Thyroid gland (tissue), 4 donors: ENCODE measurements at regions not wholly inside any gene's neighbourhood (a gene's known extent, or its start where the extent isn't known, plus 50 kb on each side); places are given as distances from the start of the nearest gene placed in this dataset.

Experiments
- DNase-seq, 2 donors: peaks; one replicate each; pipeline ENCODE4 v3.0.0-alpha.2; 2019
- H3K27ac ChIP-seq, 3 donors: fragments of 200-600 bp; sonication (generic); 1 replicate in 2 of 3; 2 replicates in 1 of 3; pipeline ENCODE4 v1.5.1; 2016 to 2019; ENCODE audit warnings: mild to moderate bottlenecking in 1 of 3, moderate library complexity in 1 of 3
- H3K27me3 ChIP-seq: fragments of 200-600 bp; sonication (generic); one replicate; pipeline ENCODE4 v1.5.1; 2019
- H3K36me3 ChIP-seq, 2 donors: fragments of 200-600 bp; sonication (generic); one replicate each; pipeline ENCODE4 v1.5.1; 2016 to 2019
- H3K4me1 ChIP-seq, 2 donors: fragments of 200-600 bp; sonication (generic); one replicate each; pipeline ENCODE4 v1.5.1; 2017 to 2019
- H3K4me3 ChIP-seq, 3 donors: fragments of 200-600 bp; sonication (generic); replicated peaks in 1 of 3; 1 replicate in 2 of 3; 2 replicates in 1 of 3; pipeline ENCODE4 v1.5.1; 2016; ENCODE audit warnings: mild to moderate bottlenecking in 1 of 3
- H3K9me3 ChIP-seq: fragments of 200-600 bp; sonication (generic); one replicate; pipeline ENCODE4 v1.5.1; 2017
- POLR2A ChIP-seq, 2 donors: fragments of 450-650 bp; IDR thresholded peaks; one replicate each; pipeline ENCODE4 v1.6.1; 2017; ENCODE audit warnings: antibody characterized with exemption in 2 of 2, mild to moderate bottlenecking in 2 of 2, moderate library complexity in 1 of 2
- WGBS, 2 donors: methylation state at CpG; one replicate each; pipeline ENCODE4 v1.1.5; 2017; 5-methylcytosine and 5-hydroxymethylcytosine counted together
- intact Hi-C: fragments of 100-400 bp; cut with DNase I; formaldehyde crosslinking; loops from one replicate; pipeline ENCODE4 v1.15.1; 2023
- TF ChIP-seq, protein P1 (sequence below), 6 experiments: fragments of 200-600 bp in 3 of 6; fragments of 450-650 bp in 3 of 6; sonication (generic) in 3 of 6; IDR thresholded peaks; one replicate each; pipeline ENCODE4 v1.5.1; 2016 to 2019; ENCODE audit warnings: antibody characterized with exemption in 6 of 6, mild to moderate bottlenecking in 2 of 6, inconsistent platforms in 1 of 6, moderate library complexity in 1 of 6

DNA sequence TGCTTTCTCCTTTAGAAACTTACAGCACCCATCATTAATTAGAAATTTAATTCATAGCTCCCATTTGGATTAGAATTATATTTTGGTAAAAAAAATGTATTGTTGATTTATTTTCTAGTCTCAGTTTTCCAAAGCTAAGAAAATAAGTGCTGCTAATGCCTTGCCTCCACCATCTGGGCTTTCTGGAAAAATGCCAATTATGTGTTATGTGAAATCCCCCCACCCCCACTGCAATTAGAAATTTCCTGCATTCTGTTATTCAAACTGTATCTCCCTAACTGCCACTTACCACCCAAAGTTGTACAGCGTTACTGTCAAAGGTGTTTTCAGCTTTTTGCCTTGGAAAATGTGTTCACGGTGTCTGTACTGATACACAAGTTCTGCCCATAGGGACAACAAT lies 617.2 kb upstream of the UBE2E2 start:
- 80 to 87% methylated on average over 2 of the region's 2 CpGs for WGBS, 2 donors
- Histone ChIP-seq H3K27ac (no peak overlapping the region), H3K4me3 (no peak overlapping the region), H3K9me3 (no peaks in the 10 kb centered on the region), H3K36me3 (no peaks in the 10 kb centered on the region), H3K4me1 (no peaks in the 10 kb centered on the region), H3K27me3 (no peaks in the 10 kb centered on the region)
- DNase-seq = no peak
- TF ChIP-seq, protein P1, sequence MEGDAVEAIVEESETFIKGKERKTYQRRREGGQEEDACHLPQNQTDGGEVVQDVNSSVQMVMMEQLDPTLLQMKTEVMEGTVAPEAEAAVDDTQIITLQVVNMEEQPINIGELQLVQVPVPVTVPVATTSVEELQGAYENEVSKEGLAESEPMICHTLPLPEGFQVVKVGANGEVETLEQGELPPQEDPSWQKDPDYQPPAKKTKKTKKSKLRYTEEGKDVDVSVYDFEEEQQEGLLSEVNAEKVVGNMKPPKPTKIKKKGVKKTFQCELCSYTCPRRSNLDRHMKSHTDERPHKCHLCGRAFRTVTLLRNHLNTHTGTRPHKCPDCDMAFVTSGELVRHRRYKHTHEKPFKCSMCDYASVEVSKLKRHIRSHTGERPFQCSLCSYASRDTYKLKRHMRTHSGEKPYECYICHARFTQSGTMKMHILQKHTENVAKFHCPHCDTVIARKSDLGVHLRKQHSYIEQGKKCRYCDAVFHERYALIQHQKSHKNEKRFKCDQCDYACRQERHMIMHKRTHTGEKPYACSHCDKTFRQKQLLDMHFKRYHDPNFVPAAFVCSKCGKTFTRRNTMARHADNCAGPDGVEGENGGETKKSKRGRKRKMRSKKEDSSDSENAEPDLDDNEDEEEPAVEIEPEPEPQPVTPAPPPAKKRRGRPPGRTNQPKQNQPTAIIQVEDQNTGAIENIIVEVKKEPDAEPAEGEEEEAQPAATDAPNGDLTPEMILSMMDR (IDR thresholded peaks at IDR 0.05) = no peak
- no peak for TF ChIP-seq POLR2A (IDR thresholded peaks at IDR 0.05)
- intact Hi-C loops = no loop called here

DNA sequence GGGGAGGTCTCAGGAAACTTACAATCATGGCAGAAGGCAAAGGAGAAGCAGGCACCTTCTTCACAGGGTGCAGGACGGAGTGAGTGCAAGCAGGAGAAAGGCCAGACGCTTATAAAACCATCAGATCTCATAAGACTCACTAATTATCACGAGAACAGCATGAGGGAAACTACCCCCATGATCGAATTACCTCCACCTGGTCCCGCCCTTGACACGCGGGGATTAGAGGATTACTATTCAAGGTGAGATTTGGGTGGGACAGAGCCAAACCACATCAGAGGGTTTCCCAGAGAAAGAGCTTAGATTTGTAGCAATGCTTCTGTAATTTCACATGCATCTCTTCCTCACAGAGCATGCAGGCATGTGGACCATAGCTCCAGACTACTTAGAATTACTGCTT lies 615.7 kb upstream of the UBE2E2 start:
- Histone ChIP-seq H3K4me1 (no peaks in the 10 kb centered on the region), H3K27me3 (no peaks in the 10 kb centered on the region), H3K4me3 (no peak overlapping the region), H3K36me3 (no peaks in the 10 kb centered on the region), H3K27ac (no peak overlapping the region), H3K9me3 (no peaks in the 10 kb centered on the region)
- WGBS, 2 donors = 70% methylated on average over 7 of the region's 7 CpGs
- DNase-seq = no peak
- TF ChIP-seq, protein P1 (IDR thresholded peaks at IDR 0.05) = no peak
- no peak for TF ChIP-seq POLR2A (IDR thresholded peaks at IDR 0.05)
- intact Hi-C loops = no loop called here

DNA sequence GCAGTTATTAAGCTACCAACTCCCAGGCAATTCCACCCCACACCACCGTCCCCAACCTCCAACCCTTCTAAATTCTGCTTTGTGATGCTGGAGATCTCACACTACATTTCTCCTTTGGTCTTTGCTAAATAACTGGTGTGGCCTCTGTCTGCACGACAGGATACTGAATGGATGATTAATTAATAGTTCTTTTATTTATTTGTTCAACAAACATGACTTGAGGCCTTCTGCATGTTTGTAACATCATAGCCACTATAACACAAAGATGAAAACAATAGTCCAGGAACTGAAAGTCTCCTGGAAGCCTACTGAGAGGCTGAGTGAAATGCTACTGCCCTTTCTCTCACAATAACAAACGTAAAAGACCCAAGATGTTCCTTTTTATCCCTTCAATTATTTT lies 609.5 kb upstream of the UBE2E2 start:
- 38 to 48% methylated on average over 3 of the region's 3 CpGs for WGBS, 2 donors
- Histone ChIP-seq H3K9me3 (no peaks in the 10 kb centered on the region), H3K36me3 (no peaks in the 10 kb centered on the region), H3K27ac (no peak overlapping the region), H3K4me3 (no peak overlapping the region), H3K27me3 (no peaks in the 10 kb centered on the region), H3K4me1 (no peaks in the 10 kb centered on the region)
- DNase-seq = no peak
- no peak for TF ChIP-seq POLR2A (IDR thresholded peaks at IDR 0.05)
- TF ChIP-seq, protein P1 (IDR thresholded peaks at IDR 0.05) = no peak
- intact Hi-C loops = no loop called here

DNA sequence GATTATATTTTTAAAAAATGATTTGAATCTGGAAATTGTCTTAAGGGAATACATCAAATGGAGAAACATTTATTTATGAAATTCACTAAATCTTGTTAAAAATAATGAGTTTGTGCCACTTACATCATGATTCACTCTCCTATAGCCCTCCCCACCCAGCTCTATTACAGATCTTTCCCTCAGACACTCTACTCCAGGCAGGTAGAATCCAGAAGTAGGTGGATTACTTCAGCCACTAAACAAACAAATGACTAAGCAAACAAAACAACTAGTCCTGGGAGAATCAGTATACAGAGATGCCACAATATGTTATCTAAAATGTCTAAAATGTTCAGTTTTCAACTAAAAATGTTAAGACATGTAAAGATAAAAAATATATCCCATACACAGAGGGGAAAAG lies 608.1 kb upstream of the UBE2E2 start:
- Histone ChIP-seq H3K4me1 (no peaks in the 10 kb centered on the region), H3K4me3 (no peak overlapping the region), H3K36me3 (no peaks in the 10 kb centered on the region), H3K27ac (no peak overlapping the region), H3K27me3 (no peaks in the 10 kb centered on the region), H3K9me3 (no peaks in the 10 kb centered on the region)
- DNase-seq = no peak
- TF ChIP-seq POLR2A (IDR thresholded peaks at IDR 0.05) = no peak
- TF ChIP-seq, protein P1 (IDR thresholded peaks at IDR 0.05) = no peak
- intact Hi-C loops = no loop called here

DNA sequence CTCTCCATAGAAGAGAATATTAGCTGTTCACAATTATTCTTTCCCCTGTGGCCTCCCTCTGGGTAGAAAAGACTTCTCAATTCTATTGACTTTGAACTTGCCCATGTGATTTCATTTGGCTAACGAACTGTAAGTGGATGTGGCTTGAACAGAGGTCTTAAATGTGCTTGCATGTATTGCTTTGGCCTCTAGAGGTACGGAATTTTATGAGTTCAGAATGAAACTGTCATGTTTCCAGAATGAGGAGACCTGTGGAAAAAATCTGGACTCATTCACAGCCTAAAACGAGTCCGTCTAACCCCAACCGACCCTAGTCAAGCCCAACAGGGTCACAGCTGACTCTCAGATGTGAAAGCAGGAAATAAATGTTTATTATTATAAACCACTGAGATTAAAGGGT lies 596.7 kb upstream of the UBE2E2 start:
- DNase-seq = no peak
- no peaks in the 10 kb centered on the region for H3K27me3 ChIP-seq
- intact Hi-C loops = no loop called here
- H3K27ac ChIP-seq = no peak overlapping the region
- WGBS, 2 donors = 54 to 72% methylated on average over 5 of the region's 5 CpGs
- no peaks in the 10 kb centered on the region for H3K9me3 ChIP-seq
- H3K36me3 ChIP-seq = no peaks in the 10 kb centered on the region
- TF ChIP-seq POLR2A (IDR thresholded peaks at IDR 0.05) = no peak
- TF ChIP-seq, protein P1 (IDR thresholded peaks at IDR 0.05) = no peak
- no peaks in the 10 kb centered on the region for H3K4me1 ChIP-seq
- no peak overlapping the region for H3K4me3 ChIP-seq
